ENCODE measurements at regions not wholly inside any gene's neighbourhood (a gene's known extent, or its start where the extent isn't known, plus 50 kb on each side); places are given as distances from the start of the nearest gene placed in this dataset.

DNA sequence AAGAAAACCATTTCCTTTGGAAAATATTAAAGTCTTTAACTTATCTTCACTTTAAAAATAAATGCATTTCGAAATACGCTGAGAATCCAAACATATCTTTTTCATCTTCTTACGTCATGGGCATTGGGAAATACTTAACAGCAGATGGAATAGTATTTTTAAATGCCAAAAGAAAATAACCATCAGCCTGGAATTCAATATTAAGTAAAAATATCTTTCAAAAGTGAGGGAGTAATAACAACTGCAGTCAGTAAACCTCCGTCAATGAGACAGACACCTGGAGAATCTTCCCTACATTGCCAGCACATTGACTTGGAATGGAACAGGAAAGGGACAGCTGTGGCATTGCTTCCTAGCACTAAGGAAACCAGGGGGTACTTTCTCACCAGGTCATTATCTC is 290.4 kb upstream of the TNP1 start:
- TF ChIP-seq, protein P1, sequence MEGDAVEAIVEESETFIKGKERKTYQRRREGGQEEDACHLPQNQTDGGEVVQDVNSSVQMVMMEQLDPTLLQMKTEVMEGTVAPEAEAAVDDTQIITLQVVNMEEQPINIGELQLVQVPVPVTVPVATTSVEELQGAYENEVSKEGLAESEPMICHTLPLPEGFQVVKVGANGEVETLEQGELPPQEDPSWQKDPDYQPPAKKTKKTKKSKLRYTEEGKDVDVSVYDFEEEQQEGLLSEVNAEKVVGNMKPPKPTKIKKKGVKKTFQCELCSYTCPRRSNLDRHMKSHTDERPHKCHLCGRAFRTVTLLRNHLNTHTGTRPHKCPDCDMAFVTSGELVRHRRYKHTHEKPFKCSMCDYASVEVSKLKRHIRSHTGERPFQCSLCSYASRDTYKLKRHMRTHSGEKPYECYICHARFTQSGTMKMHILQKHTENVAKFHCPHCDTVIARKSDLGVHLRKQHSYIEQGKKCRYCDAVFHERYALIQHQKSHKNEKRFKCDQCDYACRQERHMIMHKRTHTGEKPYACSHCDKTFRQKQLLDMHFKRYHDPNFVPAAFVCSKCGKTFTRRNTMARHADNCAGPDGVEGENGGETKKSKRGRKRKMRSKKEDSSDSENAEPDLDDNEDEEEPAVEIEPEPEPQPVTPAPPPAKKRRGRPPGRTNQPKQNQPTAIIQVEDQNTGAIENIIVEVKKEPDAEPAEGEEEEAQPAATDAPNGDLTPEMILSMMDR (IDR thresholded peaks at IDR 0.05), result no peak
- no peaks in the 10 kb centered on the region for H3K4me1 ChIP-seq
- no peak overlapping the region for H3K4me3 ChIP-seq (ENCODE audit: low read depth, low read length)
- H3K4me2 ChIP-seq (ENCODE audit: low read length), result no peak overlapping the region
- no peak overlapping the region for H3K27ac ChIP-seq
- no peaks in the 10 kb centered on the region for H3K36me3 ChIP-seq (ENCODE audit: control insufficient read depth, insufficient read depth, low read length)
- no peaks in the 10 kb centered on the region for H3K79me2 ChIP-seq
- no peaks in the 10 kb centered on the region for H3K27me3 ChIP-seq (ENCODE audit: control insufficient read depth, insufficient read depth, low read length)
- H3K9me3 ChIP-seq (ENCODE audit: control insufficient read depth, low read length), result no peaks in the 10 kb centered on the region
- H2AFZ ChIP-seq, result no peak overlapping the region
- H3K9ac ChIP-seq, result no peak overlapping the region

DNA sequence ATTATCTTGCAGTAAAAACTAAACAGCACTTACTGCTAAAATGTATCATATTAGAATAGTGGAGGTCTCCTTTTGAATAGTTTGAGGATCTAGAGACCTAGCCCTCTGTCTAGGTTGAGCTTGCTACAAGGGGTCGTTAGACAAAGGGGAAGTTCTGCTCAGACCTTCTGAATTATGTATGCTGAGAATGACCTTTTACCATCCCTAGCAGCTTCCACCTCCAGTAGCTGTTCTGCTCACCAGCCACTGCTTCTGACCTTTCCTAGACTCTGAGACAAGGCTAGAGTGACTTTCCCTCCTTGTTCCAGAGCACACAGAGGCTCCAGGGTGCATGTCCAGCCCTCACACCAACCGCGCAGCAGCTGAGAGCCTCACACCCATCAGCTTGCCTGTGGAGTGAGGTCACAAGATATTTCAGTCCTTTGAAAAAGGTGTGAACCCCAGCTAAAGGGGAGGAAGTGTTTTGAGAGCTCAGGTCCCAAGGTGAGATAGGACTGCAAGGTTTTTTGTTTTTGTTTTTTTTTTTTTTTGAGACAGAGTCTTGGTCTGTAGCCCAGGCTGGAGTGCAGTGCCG is 289.3 kb upstream of the TNP1 start:
- Histone ChIP-seq H3K4me3 (ENCODE audit: low read depth, low read length) (no peak overlapping the region), H3K4me1 (no peaks in the 10 kb centered on the region), H2AFZ (no peak overlapping the region), H3K27ac (no peak overlapping the region), H3K9ac (no peak overlapping the region), H3K79me2 (no peaks in the 10 kb centered on the region), H3K9me3 (ENCODE audit: control insufficient read depth, low read length) (no peaks in the 10 kb centered on the region), H3K36me3 (ENCODE audit: control insufficient read depth, insufficient read depth, low read length) (no peaks in the 10 kb centered on the region), H3K4me2 (ENCODE audit: low read length) (no peak overlapping the region), H3K27me3 (ENCODE audit: control insufficient read depth, insufficient read depth, low read length) (no peaks in the 10 kb centered on the region)
- TF ChIP-seq, protein P1 (IDR thresholded peaks at IDR 0.05), result no peak

DNA sequence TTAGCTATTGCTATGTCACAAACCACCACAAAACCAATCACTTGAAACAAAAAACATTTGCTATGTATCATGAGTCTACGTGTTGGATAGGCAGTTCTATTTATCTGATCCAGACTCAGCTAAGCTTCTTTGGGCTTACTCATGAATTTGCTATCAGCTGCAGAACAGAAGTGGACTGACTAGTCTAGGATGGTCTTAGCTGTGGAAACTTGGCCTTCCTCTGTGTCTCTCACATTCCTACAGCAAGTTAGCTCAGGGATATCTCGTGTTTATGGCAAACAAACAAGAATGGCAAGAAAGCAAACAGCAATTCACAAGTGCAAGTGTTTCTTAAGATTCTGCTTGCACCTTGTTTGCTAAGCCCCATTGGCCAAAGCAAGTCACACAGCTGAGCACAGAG is 288.0 kb upstream of the TNP1 start:
- no peak overlapping the region for H2AFZ ChIP-seq
- H3K27ac ChIP-seq, result no peak overlapping the region
- TF ChIP-seq, protein P1 (IDR thresholded peaks at IDR 0.05), result no peak
- H3K36me3 ChIP-seq (ENCODE audit: control insufficient read depth, insufficient read depth, low read length), result no peaks in the 10 kb centered on the region
- no peaks in the 10 kb centered on the region for H3K27me3 ChIP-seq (ENCODE audit: control insufficient read depth, insufficient read depth, low read length)
- no peaks in the 10 kb centered on the region for H3K4me1 ChIP-seq
- no peaks in the 10 kb centered on the region for H3K9me3 ChIP-seq (ENCODE audit: control insufficient read depth, low read length)
- no peak overlapping the region for H3K4me2 ChIP-seq (ENCODE audit: low read length)
- H3K9ac ChIP-seq, result no peak overlapping the region
- H3K4me3 ChIP-seq (ENCODE audit: low read depth, low read length), result no peak overlapping the region
- no peaks in the 10 kb centered on the region for H3K79me2 ChIP-seq

DNA sequence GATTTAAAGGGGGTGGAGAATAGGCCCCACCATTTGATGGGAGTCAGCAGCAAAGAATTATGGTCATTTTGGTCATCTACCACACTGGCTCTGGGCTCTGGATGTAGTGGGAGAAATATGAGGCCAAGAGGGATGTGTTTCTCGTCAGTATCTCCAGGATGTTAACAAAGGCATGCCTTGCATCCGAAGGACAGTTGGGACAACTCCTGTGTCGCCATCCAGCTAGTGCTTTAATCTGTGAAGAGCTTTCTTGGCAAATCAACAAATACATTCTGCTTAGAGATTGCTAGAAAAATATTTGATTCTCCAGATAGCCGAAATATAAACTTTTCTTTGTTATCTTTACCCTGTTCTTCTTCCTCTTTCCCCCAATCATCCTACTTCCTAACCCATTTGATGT is 287.1 kb upstream of the TNP1 start:
- H2AFZ ChIP-seq, result no peak overlapping the region
- TF ChIP-seq, protein P1 (IDR thresholded peaks at IDR 0.05), result no peak

DNA sequence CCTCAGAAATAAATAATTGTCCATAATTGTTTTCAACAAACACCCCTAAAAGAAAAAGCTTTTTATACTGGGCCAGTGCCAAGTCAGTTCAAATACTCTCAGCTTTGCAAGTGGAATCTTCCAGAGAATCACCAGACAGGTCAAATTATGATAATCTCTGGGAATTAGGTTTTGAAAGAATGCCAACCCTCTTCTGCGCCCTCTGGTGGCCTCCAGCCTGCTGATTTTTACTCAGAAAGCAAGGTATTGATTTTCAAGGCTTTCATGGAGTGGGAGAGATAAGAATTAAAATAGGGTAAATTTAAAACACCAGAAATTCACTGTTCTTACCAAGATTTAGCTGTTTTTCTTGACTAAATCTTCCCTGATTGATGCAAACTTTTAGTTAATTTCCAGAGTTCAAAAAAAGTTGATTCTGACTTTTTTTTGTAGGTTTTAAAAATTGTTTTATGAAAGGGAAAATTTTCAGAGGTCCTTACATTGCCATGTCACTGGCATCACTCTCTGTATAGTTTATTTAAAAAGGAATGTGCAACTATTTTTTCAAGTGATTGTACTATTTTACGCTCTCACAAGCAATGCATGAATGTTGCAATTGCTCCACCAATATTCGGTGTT is 282.9 kb upstream of the TNP1 start:
- H3K4me2 ChIP-seq (ENCODE audit: low read length), result no peak overlapping the region
- H3K27me3 ChIP-seq (ENCODE audit: control insufficient read depth, insufficient read depth, low read length), result no peaks in the 10 kb centered on the region
- TF ChIP-seq, protein P1 (IDR thresholded peaks at IDR 0.05), result no peak
- no peaks in the 10 kb centered on the region for H3K79me2 ChIP-seq
- no peaks in the 10 kb centered on the region for H3K36me3 ChIP-seq (ENCODE audit: control insufficient read depth, insufficient read depth, low read length)
- no peaks in the 10 kb centered on the region for H3K4me1 ChIP-seq
- H2AFZ ChIP-seq, result no peak overlapping the region
- H3K9me3 ChIP-seq (ENCODE audit: control insufficient read depth, low read length), result no peaks in the 10 kb centered on the region
- H3K9ac ChIP-seq, result no peak overlapping the region
- no peak overlapping the region for H3K27ac ChIP-seq
- H3K4me3 ChIP-seq (ENCODE audit: low read depth, low read length), result no peak overlapping the region

More for the DNA sequence above, 287.1 kb upstream of the TNP1 start:
- Histone ChIP-seq H3K9ac (no peak overlapping the region), H3K9me3 (ENCODE audit: control insufficient read depth, low read length) (no peaks in the 10 kb centered on the region), H3K4me3 (ENCODE audit: low read depth, low read length) (no peak overlapping the region), H3K79me2 (no peaks in the 10 kb centered on the region), H3K27ac (no peak overlapping the region), H3K36me3 (ENCODE audit: control insufficient read depth, insufficient read depth, low read length) (no peaks in the 10 kb centered on the region), H3K4me1 (no peaks in the 10 kb centered on the region), H3K4me2 (ENCODE audit: low read length) (no peak overlapping the region), H3K27me3 (ENCODE audit: control insufficient read depth, insufficient read depth, low read length) (no peaks in the 10 kb centered on the region)
